Spinal cord (tissue), 9 donors: ENCODE measurements at regions not wholly inside any gene's neighbourhood (a gene's known extent, or its start where the extent isn't known, plus 50 kb on each side); places are given as distances from the start of the nearest gene placed in this dataset.

Experiments used
- DNase-seq, 6 donors: peaks; one replicate each; pipeline versions ENCODE4 v3.0.0 to v3.0.0-alpha.2; 2013 to 2015; ENCODE audit warnings: low spot score in 6 of 6, low read depth in 4 of 6
- H3K27ac ChIP-seq: one replicate; pipeline ENCODE4 v1.5.1; 2013; ENCODE audit warnings: low read depth, low read length, control low read depth
- H3K27me3 ChIP-seq: one replicate; pipeline ENCODE4 v1.6.1; 2013; ENCODE audit warnings: low read length; ENCODE audit not compliant: control insufficient read depth, insufficient read depth
- H3K36me3 ChIP-seq: one replicate; pipeline ENCODE4 v1.6.1; 2013; ENCODE audit warnings: low read length; ENCODE audit not compliant: control insufficient read depth, insufficient read depth
- H3K4me1 ChIP-seq: one replicate; pipeline ENCODE4 v1.6.1; 2013; ENCODE audit warnings: low read length; ENCODE audit not compliant: control insufficient read depth, insufficient read depth
- H3K4me3 ChIP-seq: one replicate; pipeline ENCODE4 v1.5.1; 2013; ENCODE audit warnings: low read depth, low read length, control low read depth
- H3K9me3 ChIP-seq: one replicate; pipeline ENCODE4 v1.6.1; 2013; ENCODE audit warnings: low read length; ENCODE audit not compliant: control insufficient read depth, insufficient read depth
- WGBS: methylation state at CpG from one replicate; pipeline ENCODE4 v1.1.5; 2013; ENCODE audit warnings: missing lambda C conversion rate; ENCODE audit not compliant: insufficient coverage; 5-methylcytosine and 5-hydroxymethylcytosine counted together
- donor health status: healthy.

DNA sequence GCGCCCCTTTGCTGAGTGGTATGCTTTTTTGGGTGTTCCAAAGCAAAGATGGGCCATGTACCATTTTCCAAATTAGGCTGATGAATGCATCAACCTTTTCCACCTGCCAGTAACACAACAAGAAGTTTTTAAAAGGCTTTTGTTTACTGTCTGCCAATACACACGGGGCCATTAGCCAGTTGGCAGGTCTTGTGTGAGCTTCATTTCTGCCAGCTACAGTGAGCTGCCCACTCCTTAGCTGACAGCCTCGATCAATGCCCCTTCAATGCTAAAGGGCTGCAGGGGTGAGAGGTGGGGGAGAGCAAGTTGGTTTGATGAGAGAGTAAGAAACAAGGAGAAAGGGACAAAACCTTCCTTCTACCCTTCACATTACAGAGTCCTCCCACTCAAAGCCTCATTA lies 128.7 kb downstream of the C5orf15 start:
- Histone ChIP-seq H3K27me3 (peaks cover 2% of the 10 kb centered on the region), H3K4me3 (no peak overlapping the region), H3K9me3 (no peaks in the 10 kb centered on the region), H3K27ac (no peak overlapping the region), H3K36me3 (no peaks in the 10 kb centered on the region), H3K4me1 (peaks cover 29% of the 10 kb centered on the region)
- WGBS, result no CpG with 5 or more reads among the region's 3 CpGs
- peak in 4 of 6 donors; percentile 31 to 88 (median 60) for DNase-seq

DNA sequence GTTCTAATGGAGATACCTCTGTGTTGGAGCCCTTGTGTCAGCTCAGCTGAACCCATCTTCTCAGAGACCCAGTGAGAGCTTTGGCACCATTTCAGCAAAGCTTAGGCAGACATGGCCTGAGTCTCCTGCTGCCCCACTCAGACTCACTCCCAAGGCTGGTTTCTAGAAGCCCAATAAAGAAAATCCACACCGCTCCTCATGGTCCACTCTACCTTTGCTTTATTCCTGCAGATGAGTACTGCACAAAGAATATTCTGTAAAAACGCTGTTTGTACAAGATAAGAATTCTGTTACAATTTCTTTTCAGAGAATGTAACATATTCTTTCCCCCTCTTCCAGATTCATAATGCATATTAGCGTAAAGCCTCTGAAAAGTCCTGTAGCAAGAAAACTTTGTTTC lies 129.3 kb downstream of the C5orf15 start:
- no peak overlapping the region for H3K27ac ChIP-seq
- H3K36me3 ChIP-seq, result no peaks in the 10 kb centered on the region
- DNase-seq, result no peak
- H3K4me3 ChIP-seq, result no peak overlapping the region
- no peaks in the 10 kb centered on the region for H3K9me3 ChIP-seq
- peaks cover 29% of the 10 kb centered on the region for H3K4me1 ChIP-seq
- H3K27me3 ChIP-seq, result peaks cover 2% of the 10 kb centered on the region
- WGBS, result no CpG with 5 or more reads among the region's 3 CpGs

DNA sequence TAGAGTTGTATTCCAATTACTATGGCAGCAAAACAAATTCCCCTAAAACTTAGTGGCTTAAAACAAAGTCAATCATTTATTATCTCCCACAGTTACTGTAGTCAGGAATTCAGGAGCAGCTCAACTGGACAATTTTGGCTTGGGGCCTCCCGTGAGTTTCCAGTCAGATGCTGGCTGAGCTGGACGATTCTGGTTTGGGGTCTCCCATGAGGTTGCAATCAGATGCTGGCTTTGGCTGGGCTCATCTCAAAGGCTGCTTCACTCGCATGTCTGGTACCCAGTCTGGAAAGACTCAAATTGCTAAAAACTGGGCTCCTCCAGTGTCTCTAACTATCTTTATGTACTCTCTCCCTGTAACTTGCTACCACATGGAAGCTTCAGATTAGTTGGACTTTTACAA lies 130.1 kb downstream of the C5orf15 start:
- no peak overlapping the region for H3K4me3 ChIP-seq
- DNase-seq, result no peak

DNA sequence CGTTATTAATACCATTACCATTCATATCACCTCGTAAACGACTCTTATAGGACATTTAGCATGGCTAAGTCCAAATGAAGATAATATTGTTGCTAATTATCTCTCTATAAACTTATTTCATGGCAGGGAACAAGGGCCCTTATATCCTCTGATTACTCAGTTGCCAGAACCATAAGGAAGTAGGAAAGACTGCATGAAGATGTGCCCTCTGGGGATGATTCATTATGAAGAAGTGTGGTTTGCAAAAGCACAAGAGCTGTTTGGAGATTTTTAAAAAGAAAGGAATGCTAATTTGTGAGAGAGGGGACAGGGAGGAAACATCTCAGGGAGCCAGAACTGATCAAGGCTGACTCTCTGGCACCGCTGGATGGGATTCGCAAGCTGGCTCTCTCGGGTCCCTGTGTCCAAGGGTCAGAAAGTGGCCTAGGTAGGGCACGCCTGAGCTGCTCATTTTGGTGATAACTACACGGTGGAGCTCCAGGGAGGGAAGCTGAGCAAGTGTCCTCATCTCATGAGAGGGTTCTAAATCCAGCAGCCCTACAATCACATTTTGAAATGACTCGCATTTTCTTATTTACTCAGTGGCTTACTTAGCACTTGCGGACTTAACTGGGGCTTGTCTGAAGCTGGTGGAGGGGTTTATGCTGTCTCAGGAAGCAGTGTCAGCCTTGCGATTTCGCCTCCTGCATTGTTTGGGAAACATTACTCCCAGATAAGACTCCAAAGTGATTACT lies 136.8 kb downstream of the C5orf15 start:
- no peaks in the 10 kb centered on the region for H3K9me3 ChIP-seq
- no peak overlapping the region for H3K27ac ChIP-seq
- peak in 1 of 6 donors; percentile 84 for DNase-seq
- peaks cover 6% of the 10 kb centered on the region for H3K4me1 ChIP-seq
- H3K27me3 ChIP-seq, result no peaks in the 10 kb centered on the region
- no peaks in the 10 kb centered on the region for H3K36me3 ChIP-seq
- WGBS, result 77% methylated on average over 5 of the region's 12 CpGs
- H3K4me3 ChIP-seq, result no peak overlapping the region

More for the DNA sequence above, 130.1 kb downstream of the C5orf15 start:
- Histone ChIP-seq H3K27ac (no peak overlapping the region), H3K27me3 (peaks cover 2% of the 10 kb centered on the region), H3K9me3 (no peaks in the 10 kb centered on the region), H3K4me1 (peaks cover 25% of the 10 kb centered on the region), H3K36me3 (no peaks in the 10 kb centered on the region)
- WGBS, result 79% methylated on average over 3 of the region's 3 CpGs

DNA sequence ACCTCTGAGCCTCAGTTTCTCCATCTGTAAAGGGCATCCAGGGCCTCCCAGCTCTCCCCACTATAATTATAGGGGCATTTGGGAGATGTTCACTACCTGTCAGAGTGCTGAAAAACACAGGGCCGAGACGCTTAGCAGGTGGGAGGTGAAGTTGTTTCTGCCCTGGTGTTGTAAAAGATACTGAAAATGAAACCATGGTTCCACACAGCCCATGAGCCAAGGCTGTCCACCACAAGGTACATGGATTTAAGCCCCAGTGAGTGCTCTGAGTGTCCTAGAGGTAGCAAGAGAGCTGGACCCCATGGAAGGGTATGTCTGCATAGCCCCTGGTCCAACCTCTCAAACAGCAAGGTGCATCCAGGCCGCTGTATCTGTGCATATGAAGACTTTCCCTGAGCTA lies 137.5 kb downstream of the C5orf15 start:
- no peak overlapping the region for H3K27ac ChIP-seq
- H3K36me3 ChIP-seq, result no peaks in the 10 kb centered on the region
- H3K4me1 ChIP-seq, result peaks cover 6% of the 10 kb centered on the region
- H3K4me3 ChIP-seq, result no peak overlapping the region
- H3K27me3 ChIP-seq, result no peaks in the 10 kb centered on the region
- WGBS, result 100% methylated on average over 3 of the region's 3 CpGs
- DNase-seq, result no peak
- H3K9me3 ChIP-seq, result no peaks in the 10 kb centered on the region

DNA sequence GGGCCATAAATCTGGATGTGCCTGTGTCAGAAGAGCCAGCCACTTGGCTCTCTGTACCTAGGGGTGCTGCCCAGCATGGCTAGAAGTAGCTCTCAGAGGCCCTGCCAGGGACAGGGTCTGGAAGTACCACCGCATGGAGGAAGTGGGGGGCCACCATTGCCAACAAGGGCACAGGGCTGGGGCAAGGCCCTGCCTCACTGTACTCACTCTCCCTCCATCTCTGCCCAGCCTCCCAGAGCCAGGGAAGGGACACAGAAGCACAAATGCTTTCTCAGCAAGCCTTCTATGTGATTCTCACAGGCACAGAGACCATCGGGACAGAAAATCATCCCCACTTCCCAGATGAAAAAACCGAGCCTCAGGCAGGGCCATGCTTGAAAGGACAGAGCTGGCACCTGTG lies 138.1 kb downstream of the C5orf15 start:
- no peak for DNase-seq
- Histone ChIP-seq H3K4me1 (peaks cover 6% of the 10 kb centered on the region), H3K4me3 (no peak overlapping the region), H3K27me3 (no peaks in the 10 kb centered on the region), H3K27ac (no peak overlapping the region), H3K9me3 (no peaks in the 10 kb centered on the region), H3K36me3 (no peaks in the 10 kb centered on the region)
- WGBS, result 83% methylated on average over 3 of the region's 3 CpGs

DNA sequence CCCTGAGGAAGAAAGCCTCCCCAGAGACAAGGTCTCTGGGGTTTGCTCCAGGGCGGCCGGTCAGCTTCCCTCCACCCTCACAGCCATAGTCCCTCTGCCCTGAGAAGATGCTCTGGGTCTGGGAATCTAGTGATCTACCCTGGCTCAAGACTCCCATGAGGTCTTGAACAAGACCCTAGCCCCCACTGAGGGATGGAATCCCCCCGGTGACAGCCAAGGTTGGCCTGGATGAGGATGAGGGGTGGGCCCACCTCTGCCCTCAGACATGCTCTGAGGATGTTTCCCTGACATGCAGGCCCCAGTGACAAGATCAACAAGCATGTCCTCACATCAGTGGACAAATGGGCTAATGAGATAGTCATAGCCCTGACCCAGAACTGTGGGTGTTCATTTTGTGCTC lies 138.6 kb downstream of the C5orf15 start:
- no peaks in the 10 kb centered on the region for H3K36me3 ChIP-seq
- 94% methylated on average over 3 of the region's 3 CpGs for WGBS
- H3K27me3 ChIP-seq, result no peaks in the 10 kb centered on the region
- H3K9me3 ChIP-seq, result no peaks in the 10 kb centered on the region
- H3K27ac ChIP-seq, result no peak overlapping the region
- H3K4me3 ChIP-seq, result no peak overlapping the region
- no peak for DNase-seq
- H3K4me1 ChIP-seq, result peaks cover 6% of the 10 kb centered on the region

DNA sequence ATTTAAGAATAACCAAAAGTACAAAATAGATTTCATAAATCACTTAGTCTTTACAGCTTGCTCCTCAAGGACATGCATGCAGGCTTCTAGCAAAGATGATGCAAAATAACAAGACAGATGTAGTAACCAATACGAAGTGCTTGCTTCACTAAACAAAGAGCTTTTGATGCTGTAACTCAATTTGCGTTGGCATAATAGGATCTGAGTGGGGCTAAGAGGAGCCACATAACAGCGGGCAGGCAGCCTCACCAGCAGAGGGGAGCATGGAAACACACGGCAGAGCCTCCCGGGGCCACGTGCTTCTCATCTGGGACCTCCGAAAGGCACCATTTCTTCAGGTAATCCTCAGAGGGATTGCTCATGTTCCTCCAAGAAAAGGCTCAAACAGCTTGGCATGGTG lies 139.7 kb downstream of the C5orf15 start:
- Histone ChIP-seq H3K4me3 (no peak overlapping the region), H3K36me3 (no peaks in the 10 kb centered on the region), H3K27ac (no peak overlapping the region), H3K27me3 (no peaks in the 10 kb centered on the region), H3K4me1 (peaks cover 6% of the 10 kb centered on the region), H3K9me3 (no peaks in the 10 kb centered on the region)
- DNase-seq, result peak in 2 of 6 donors; percentile 14 to 62
- 63% methylated on average over 7 of the region's 7 CpGs for WGBS

DNA sequence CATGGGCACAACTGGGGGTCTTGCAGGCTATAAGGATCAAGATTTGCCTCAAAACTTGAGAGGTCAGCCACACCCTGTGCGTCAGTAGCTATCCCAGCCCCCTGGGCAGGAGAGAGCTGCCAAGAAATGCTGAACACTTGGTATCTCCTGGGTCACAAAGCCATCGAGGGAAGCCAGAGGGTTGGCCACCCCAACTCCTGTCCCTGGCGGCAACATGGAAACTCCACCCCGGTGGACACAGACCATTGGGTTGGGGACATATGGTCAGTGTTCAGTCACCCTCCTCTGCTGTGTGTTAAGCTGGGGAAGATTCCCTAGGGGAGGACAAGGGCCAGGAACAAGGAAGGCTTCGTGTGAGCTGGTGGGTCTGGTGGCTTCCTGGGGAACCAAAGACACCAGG lies 140.6 kb downstream of the C5orf15 start:
- WGBS, result 90% methylated on average over 4 of the region's 5 CpGs

DNA sequence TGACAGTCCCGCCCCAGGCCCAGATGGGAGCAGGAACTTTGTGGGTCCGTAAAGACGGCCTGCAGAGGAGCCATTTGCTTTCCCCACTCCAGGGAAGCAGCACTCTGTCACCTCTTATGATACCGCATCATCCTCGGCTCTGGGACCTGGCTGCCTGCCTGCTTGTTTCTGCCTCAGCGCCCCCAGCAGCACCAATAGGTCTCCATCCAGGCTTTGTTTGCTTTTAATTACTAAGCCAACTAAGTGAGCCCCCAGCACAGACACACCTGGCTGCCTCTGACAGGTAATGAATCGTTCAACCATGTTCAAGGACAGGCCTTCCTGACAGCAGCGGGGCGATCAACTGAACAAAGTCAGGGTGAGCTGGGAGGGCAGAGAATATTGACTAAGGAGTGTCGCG lies 141.4 kb downstream of the C5orf15 start:
- peaks cover 6% of the 10 kb centered on the region for H3K4me1 ChIP-seq
- H3K27me3 ChIP-seq, result peaks cover 5% of the 10 kb centered on the region
- no peaks in the 10 kb centered on the region for H3K36me3 ChIP-seq
- WGBS, result 89% methylated on average over 11 of the region's 11 CpGs
- no peak overlapping the region for H3K4me3 ChIP-seq
- no peak for DNase-seq
- no peaks in the 10 kb centered on the region for H3K9me3 ChIP-seq
- H3K27ac ChIP-seq, result no peak overlapping the region

More for the DNA sequence above, 140.6 kb downstream of the C5orf15 start:
- no peaks in the 10 kb centered on the region for H3K36me3 ChIP-seq
- H3K9me3 ChIP-seq, result no peaks in the 10 kb centered on the region
- DNase-seq, result no peak
- H3K27ac ChIP-seq, result no peak overlapping the region
- no peak overlapping the region for H3K4me3 ChIP-seq
- H3K27me3 ChIP-seq, result peaks cover 5% of the 10 kb centered on the region
- H3K4me1 ChIP-seq, result peaks cover 6% of the 10 kb centered on the region
